MCF 10A (cell line): ENCODE measurements at regions not wholly inside any gene's neighbourhood (a gene's known extent, or its start where the extent isn't known, plus 50 kb on each side); places are given as distances from the start of the nearest gene placed in this dataset.

Experiments used
- BruUV-seq: library from RNA; stranded (reverse); fragments of 400-500 nt; replicated peaks from 2 replicates; lab custom pipeline; 2021; lab: Mats Ljungman, UMichigan
- CTCF ChIA-PET: fragments of 300-600 bp; sonication (Branson Sonifier 250); formaldehyde crosslinking; extraction: SDS; loops from one replicate; lab custom pipeline; 2021; ENCODE audit warnings: antibody characterized with exemption, inconsistent platforms; lab: Yijun Ruan, JAX
- POLR2A ChIA-PET: fragments of 300-600, 350-650 bp; sonication (Branson Sonifier 250); formaldehyde crosslinking; extraction: SDS; loops from one replicate; lab custom pipeline; 2020; ENCODE audit warnings: antibody characterized with exemption, inconsistent platforms; lab: Yijun Ruan, JAX
- DNase-seq: peaks from one replicate; pipeline ENCODE4 v3.0.0-alpha.2; 2018; ENCODE audit not compliant: unreplicated experiment
- H3K27ac Mint-ChIP-seq: one replicate; pipeline ENCODE4 v1.8.0; 2022; ENCODE audit warnings: mild to moderate bottlenecking, low read depth, mixed read lengths; ENCODE audit not compliant: unreplicated experiment
- H3K27me3 Mint-ChIP-seq: one replicate; pipeline ENCODE4 v1.8.0; 2022; ENCODE audit warnings: mixed read lengths; ENCODE audit not compliant: insufficient read depth, unreplicated experiment
- H3K36me3 Mint-ChIP-seq: one replicate; pipeline ENCODE4 v1.8.0; 2022; ENCODE audit warnings: mild to moderate bottlenecking, moderate library complexity, mixed read lengths; ENCODE audit not compliant: insufficient read depth, unreplicated experiment
- H3K4me1 Mint-ChIP-seq: one replicate; pipeline ENCODE4 v1.8.0; 2022; ENCODE audit warnings: mixed read lengths; ENCODE audit not compliant: insufficient read depth, unreplicated experiment
- H3K4me3 Mint-ChIP-seq: one replicate; pipeline ENCODE4 v1.8.0; 2022; ENCODE audit warnings: mild to moderate bottlenecking, moderate library complexity, mixed read lengths; ENCODE audit not compliant: unreplicated experiment
- H3K9me3 Mint-ChIP-seq: one replicate; pipeline ENCODE4 v1.8.0; 2022; ENCODE audit warnings: mixed read lengths; ENCODE audit not compliant: unreplicated experiment
- CTCF ChIP-seq: fragments of 200-600 bp; IDR thresholded peaks from one replicate; pipeline ENCODE4 v1.8.0; 2022; ENCODE audit warnings: antibody characterized with exemption, mild to moderate bottlenecking; ENCODE audit not compliant: unreplicated experiment
- intact Hi-C: fragments of 100-400 bp; cut with micrococcal nuclease; formaldehyde crosslinking; loops from 2 replicates; pipeline ENCODE4 v1.14.1; 2022

DNA sequence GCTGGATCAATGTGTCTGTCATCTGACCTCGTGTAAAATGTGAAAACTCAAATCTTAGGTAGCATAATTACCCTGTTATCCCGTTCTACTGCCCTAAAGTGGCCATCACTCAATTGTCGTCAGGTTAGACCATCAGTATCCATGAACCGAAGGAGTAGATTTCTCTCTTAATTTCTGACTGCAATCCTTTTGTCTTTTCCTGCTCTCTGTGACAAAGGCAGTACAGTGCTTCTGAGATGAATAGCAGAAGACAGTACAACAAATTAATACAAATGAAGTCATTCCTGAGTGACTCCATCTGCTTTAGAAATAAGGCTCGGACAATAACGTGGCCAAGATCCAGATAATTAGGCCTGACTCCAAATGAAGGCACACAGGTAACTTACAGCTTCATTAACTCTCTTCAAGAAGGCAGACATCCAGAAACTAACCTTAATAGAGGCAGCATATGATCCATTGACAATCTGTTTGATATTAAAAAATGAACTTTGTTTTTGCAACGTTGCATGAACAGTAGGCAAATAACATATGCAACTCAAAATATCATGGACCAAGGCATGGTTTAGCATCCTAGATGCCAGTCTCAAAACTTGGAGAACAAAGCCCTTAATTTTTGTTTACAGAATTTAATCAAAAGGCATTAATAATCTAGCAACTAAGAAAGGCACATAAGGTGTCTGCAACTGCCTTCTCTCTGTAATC, 96.7 kb upstream of the CDH20 start:
- DNase-seq = no peak
- POLR2A ChIA-PET = no interaction called here
- intact Hi-C loops = no loop called here
- TF ChIP-seq CTCF = no peak
- no peaks in the 10 kb centered on the region for H3K36me3 Mint-ChIP-seq
- no peaks in the 10 kb centered on the region for H3K9me3 Mint-ChIP-seq
- no peaks in the 10 kb centered on the region for H3K4me1 Mint-ChIP-seq
- CTCF ChIA-PET = no interaction called here
- BruUV-seq = no TSS peak
- no peak overlapping the region for H3K4me3 Mint-ChIP-seq
- H3K27me3 Mint-ChIP-seq = peaks cover 14% of the 10 kb centered on the region
- H3K27ac Mint-ChIP-seq = no peak overlapping the region

- no peaks in the 10 kb centered on the region for H3K4me1 Mint-ChIP-seq
- no TSS peak for BruUV-seq
- no peak overlapping the region for H3K27ac Mint-ChIP-seq
- no peaks in the 10 kb centered on the region for H3K9me3 Mint-ChIP-seq
- peaks cover 12% of the 10 kb centered on the region for H3K27me3 Mint-ChIP-seq
- H3K36me3 Mint-ChIP-seq = no peaks in the 10 kb centered on the region
- ChIA-PET POLR2A (no interaction called here), CTCF (no interaction called here)
- no peak for DNase-seq
- intact Hi-C loops = no loop called here
- no peak for TF ChIP-seq CTCF
- H3K4me3 Mint-ChIP-seq = no peak overlapping the region
These were observed 95.7 kb upstream of the CDH20 start for GRCh38 chr18:61237529-61237928.

DNA sequence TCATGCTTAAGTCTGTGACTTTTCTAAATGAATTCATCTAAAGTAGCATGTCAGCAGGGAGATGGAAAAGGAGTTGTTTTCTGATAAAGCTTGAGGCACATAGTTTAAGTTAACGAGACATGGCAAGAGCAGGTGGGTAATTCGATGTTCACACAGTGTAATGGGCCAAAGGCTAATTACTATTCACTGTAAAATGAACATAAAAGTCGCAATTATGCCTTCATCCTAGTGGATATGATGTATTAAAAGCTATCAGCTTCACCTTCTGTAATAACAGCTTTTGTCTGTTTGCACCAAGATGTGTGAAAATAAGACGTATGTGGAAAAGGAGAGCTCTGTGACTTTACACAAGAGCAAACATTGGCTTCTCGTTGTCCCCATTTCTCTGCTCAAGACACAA, 94.2 kb upstream of the CDH20 start:
- Mint-ChIP-seq H3K36me3 (no peaks in the 10 kb centered on the region), H3K9me3 (no peaks in the 10 kb centered on the region), H3K4me1 (no peaks in the 10 kb centered on the region), H3K27me3 (no peaks in the 10 kb centered on the region), H3K4me3 (no peak overlapping the region), H3K27ac (no peak overlapping the region)
- intact Hi-C loops = no loop called here
- no peak for DNase-seq
- CTCF ChIA-PET = interaction anchor here (0.6 to 1.2 kb wide), 3 partner anchors 12 to 118 kb away, joined by 3 to 4 read pairs (median 3); no protein-coding TSS in a partner anchor
- POLR2A ChIA-PET = interaction anchor here (0.9 kb wide), 1 partner anchor 402 kb away, joined by 3 read pairs; no protein-coding TSS in a partner anchor
- TF ChIP-seq CTCF = no peak
- no TSS peak for BruUV-seq

DNA sequence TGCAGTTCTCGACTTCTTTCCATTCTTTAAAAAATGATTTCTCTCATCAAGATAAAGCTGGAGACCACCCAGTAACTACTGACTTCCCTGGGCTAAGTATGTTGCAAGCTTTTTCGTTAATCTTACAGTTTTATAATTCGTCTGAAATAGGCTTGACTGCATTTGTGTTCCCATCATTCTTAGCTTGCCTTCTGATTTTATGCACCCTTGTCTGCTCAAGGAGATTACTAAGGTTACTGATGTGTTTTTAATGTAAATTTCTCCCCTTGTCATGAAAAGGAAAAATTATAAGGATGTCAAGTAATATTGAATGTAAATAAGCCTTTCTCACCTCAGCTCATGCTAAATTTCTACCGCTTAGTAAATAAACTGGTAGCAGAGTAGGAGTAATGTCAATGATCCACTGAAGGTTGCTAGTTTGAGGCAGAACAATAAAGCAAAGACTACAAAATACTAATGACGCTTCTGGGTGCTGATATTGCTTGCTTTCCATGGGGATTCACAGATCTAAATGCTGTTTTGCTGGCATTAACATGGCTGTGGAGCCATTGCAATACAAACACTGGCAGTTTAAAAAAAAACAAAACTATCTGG, 91.9 kb upstream of the CDH20 start:
- no peak for DNase-seq
- Mint-ChIP-seq H3K27ac (no peak overlapping the region), H3K27me3 (no peaks in the 10 kb centered on the region), H3K9me3 (no peaks in the 10 kb centered on the region), H3K4me3 (no peak overlapping the region), H3K36me3 (no peaks in the 10 kb centered on the region), H3K4me1 (no peaks in the 10 kb centered on the region)
- BruUV-seq = no TSS peak
- ChIA-PET CTCF (interaction anchor here (0.9 kb wide), 2 partner anchors 81 to 233 kb away, joined by 4 read pairs; no protein-coding TSS in a partner anchor), POLR2A (no interaction called here)
- intact Hi-C loops = no loop called here
- no peak for TF ChIP-seq CTCF
